ENCODE measurements at regions not wholly inside any gene's neighbourhood (a gene's known extent, or its start where the extent isn't known, plus 50 kb on each side); places are given as distances from the start of the nearest gene placed in this dataset.

DNA sequence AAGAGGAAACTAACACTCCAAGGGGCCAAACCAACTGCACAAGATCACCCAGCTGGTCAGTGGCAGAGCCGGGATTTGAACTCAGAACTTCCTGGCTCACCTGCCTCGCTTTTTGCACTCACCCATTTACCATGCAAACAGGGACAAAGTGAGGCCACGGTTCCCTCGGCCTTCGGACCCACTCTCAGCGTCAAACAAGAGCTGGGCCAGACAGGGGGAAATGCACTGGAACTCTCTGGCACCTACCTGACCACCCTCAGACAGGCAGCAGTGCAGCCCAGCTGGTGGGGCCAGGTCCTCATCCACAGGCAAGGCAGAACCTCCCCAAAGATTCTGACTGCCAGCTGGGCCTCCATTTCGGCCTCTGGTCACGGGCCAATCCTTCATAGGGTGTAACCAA lies 93.7 kb upstream of the SRSF6 start:
- TF ChIP-seq, protein P1, sequence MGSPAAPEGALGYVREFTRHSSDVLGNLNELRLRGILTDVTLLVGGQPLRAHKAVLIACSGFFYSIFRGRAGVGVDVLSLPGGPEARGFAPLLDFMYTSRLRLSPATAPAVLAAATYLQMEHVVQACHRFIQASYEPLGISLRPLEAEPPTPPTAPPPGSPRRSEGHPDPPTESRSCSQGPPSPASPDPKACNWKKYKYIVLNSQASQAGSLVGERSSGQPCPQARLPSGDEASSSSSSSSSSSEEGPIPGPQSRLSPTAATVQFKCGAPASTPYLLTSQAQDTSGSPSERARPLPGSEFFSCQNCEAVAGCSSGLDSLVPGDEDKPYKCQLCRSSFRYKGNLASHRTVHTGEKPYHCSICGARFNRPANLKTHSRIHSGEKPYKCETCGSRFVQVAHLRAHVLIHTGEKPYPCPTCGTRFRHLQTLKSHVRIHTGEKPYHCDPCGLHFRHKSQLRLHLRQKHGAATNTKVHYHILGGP (tag by site-specific recombination; IDR thresholded peaks at IDR 0.05) = no peak
- TF ChIP-seq, protein P2, sequence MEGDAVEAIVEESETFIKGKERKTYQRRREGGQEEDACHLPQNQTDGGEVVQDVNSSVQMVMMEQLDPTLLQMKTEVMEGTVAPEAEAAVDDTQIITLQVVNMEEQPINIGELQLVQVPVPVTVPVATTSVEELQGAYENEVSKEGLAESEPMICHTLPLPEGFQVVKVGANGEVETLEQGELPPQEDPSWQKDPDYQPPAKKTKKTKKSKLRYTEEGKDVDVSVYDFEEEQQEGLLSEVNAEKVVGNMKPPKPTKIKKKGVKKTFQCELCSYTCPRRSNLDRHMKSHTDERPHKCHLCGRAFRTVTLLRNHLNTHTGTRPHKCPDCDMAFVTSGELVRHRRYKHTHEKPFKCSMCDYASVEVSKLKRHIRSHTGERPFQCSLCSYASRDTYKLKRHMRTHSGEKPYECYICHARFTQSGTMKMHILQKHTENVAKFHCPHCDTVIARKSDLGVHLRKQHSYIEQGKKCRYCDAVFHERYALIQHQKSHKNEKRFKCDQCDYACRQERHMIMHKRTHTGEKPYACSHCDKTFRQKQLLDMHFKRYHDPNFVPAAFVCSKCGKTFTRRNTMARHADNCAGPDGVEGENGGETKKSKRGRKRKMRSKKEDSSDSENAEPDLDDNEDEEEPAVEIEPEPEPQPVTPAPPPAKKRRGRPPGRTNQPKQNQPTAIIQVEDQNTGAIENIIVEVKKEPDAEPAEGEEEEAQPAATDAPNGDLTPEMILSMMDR (tag by site-specific recombination; IDR thresholded peaks at IDR 0.05) = no peak
- TF ChIP-seq ZNF138 (tag by site-specific recombination; IDR thresholded peaks at IDR 0.05; ENCODE audit: borderline replicate concordance) (no peak), ZNF610 (tag by site-specific recombination; IDR thresholded peaks at IDR 0.05; ENCODE audit: borderline replicate concordance) (no peak), TCF7L2 (IDR thresholded peaks at IDR 0.05; ENCODE audit: borderline replicate concordance, low read depth, low read length) (no peak), ZBTB7A (tag by site-specific recombination; IDR thresholded peaks at IDR 0.05; ENCODE audit: low read depth) (no peak), ZBTB8A (tag by site-specific recombination; IDR thresholded peaks at IDR 0.05) (no peak), ZNF274 (IDR thresholded peaks at IDR 0.05; ENCODE audit: low read length) (no peak), ZNF274 (tag by site-specific recombination; IDR thresholded peaks at IDR 0.05; ENCODE audit: borderline replicate concordance) (no peak), ZNF654 (tag by site-specific recombination; IDR thresholded peaks at IDR 0.05; ENCODE audit: low read depth) (no peak), ZNF23 (tag by site-specific recombination; IDR thresholded peaks at IDR 0.05; ENCODE audit: borderline replicate concordance) (no peak), KLF9 (tag by site-specific recombination; IDR thresholded peaks at IDR 0.05; ENCODE audit: low read depth) (no peak)
- TF ChIP-seq, protein P3, sequence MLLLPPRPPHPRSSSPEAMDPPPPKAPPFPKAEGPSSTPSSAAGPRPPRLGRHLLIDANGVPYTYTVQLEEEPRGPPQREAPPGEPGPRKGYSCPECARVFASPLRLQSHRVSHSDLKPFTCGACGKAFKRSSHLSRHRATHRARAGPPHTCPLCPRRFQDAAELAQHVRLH (tag by site-specific recombination; IDR thresholded peaks at IDR 0.05) = no peak
- TF ChIP-seq, protein P4, sequence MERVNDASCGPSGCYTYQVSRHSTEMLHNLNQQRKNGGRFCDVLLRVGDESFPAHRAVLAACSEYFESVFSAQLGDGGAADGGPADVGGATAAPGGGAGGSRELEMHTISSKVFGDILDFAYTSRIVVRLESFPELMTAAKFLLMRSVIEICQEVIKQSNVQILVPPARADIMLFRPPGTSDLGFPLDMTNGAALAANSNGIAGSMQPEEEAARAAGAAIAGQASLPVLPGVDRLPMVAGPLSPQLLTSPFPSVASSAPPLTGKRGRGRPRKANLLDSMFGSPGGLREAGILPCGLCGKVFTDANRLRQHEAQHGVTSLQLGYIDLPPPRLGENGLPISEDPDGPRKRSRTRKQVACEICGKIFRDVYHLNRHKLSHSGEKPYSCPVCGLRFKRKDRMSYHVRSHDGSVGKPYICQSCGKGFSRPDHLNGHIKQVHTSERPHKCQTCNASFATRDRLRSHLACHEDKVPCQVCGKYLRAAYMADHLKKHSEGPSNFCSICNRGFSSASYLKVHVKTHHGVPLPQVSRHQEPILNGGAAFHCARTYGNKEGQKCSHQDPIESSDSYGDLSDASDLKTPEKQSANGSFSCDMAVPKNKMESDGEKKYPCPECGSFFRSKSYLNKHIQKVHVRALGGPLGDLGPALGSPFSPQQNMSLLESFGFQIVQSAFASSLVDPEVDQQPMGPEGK (tag by site-specific recombination; IDR thresholded peaks at IDR 0.05) = no peak

Data from HEK293 (cell line).